22Rv1 (cell line): ENCODE measurements at regions not wholly inside any gene's neighbourhood (a gene's known extent, or its start where the extent isn't known, plus 50 kb on each side); places are given as distances from the start of the nearest gene placed in this dataset.

ENCODE experiments used
- H3K27ac ChIP-seq: fragments of 450-650 bp; 2 replicates; pipeline ENCODE4 v1.5.1; 2017
- CTCF ChIP-seq: fragments of 450-650 bp; IDR thresholded peaks from 2 replicates; pipeline ENCODE4 v1.5.1; 2017; ENCODE audit warnings: mild to moderate bottlenecking
- ZFX ChIP-seq: fragments of 450-650 bp; IDR thresholded peaks from 2 replicates; pipeline ENCODE4 v1.6.1; 2017; ENCODE audit warnings: antibody characterized with exemption, borderline replicate concordance

GRCh38 chr16:86362155-86362849 lies 148.0 kb upstream of the FOXF1 start:
- H3K27ac ChIP-seq: no peak overlapping the region
- no peak for TF ChIP-seq CTCF
- no peak for TF ChIP-seq ZFX

- TF ChIP-seq CTCF: no peak
- no peak for TF ChIP-seq ZFX
- no peak overlapping the region for H3K27ac ChIP-seq
These were observed 147.3 kb upstream of the FOXF1 start for GRCh38 chr16:86363057-86363490.

GRCh38 chr16:86363836-86364618 lies 146.3 kb upstream of the FOXF1 start:
- no peak overlapping the region for H3K27ac ChIP-seq
- TF ChIP-seq ZFX (no peak), CTCF (no peak)

GRCh38 chr16:86364653-86365380 lies 145.5 kb upstream of the FOXF1 start:
- TF ChIP-seq ZFX (no peak), CTCF (no peak)
- H3K27ac ChIP-seq: no peak overlapping the region

- no peak overlapping the region for H3K27ac ChIP-seq
- no peak for TF ChIP-seq CTCF
- no peak for TF ChIP-seq ZFX
These were observed 144.6 kb upstream of the FOXF1 start for GRCh38 chr16:86365513-86366273.

- TF ChIP-seq ZFX (no peak), CTCF (no peak)
- H3K27ac ChIP-seq: no peak overlapping the region
These were observed 143.8 kb upstream of the FOXF1 start for GRCh38 chr16:86366481-86366880.
